Heart right ventricle (tissue), 16 donors: ENCODE measurements at regions not wholly inside any gene's neighbourhood (a gene's known extent, or its start where the extent isn't known, plus 50 kb on each side); places are given as distances from the start of the nearest gene placed in this dataset.

ENCODE experiments used
- ATAC-seq, 8 donors: fragments of 200-7000 bp; cut with Tn5 transposase; one replicate each; pipeline ENCODE4 v1.9.1; 2020; ENCODE audit warnings: mild to moderate bottlenecking in 8 of 8, moderate library complexity in 8 of 8, moderate number of reproducible peaks in 1 of 8
- DNase-seq, 2 donors: peaks; one replicate each; pipeline ENCODE4 v3.0.0-alpha.2; 2020
- H3K27ac ChIP-seq, 10 donors: fragments of 200-600 bp; sonication (generic) in 2 of 10; one replicate each; pipeline versions ENCODE4 v1.5.0 to v1.8.0; 2020 to 2022; ENCODE audit warnings: mild to moderate bottlenecking in 3 of 10
- H3K27me3 ChIP-seq, 7 donors: fragments of 200-600 bp; one replicate each; pipeline ENCODE4 v1.8.0; 2021 to 2022; ENCODE audit warnings: mild to moderate bottlenecking in 2 of 7
- H3K36me3 ChIP-seq, 9 donors: fragments of 200-600 bp; sonication (generic) in 1 of 9; one replicate each; pipeline versions ENCODE4 v1.5.0 to v1.8.0; 2020 to 2022; ENCODE audit warnings: mild to moderate bottlenecking in 2 of 9
- H3K4me1 ChIP-seq, 9 donors: fragments of 200-600 bp; sonication (generic) in 1 of 9; one replicate each; pipeline versions ENCODE4 v1.5.0 to v1.8.0; 2020 to 2022; ENCODE audit warnings: mild to moderate bottlenecking in 4 of 9
- H3K4me3 ChIP-seq, 10 donors: fragments of 200-600 bp; sonication (generic) in 2 of 10; one replicate each; pipeline versions ENCODE4 v1.5.0 to v1.8.0; 2020 to 2022; ENCODE audit warnings: mild to moderate bottlenecking in 7 of 10, moderate library complexity in 2 of 10
- H3K9me3 ChIP-seq, 11 donors: fragments of 200-600 bp in 10 of 11; sonication (generic) in 2 of 11; one replicate each; pipeline versions ENCODE4 v1.5.0 to v1.8.0; 2013 to 2022; ENCODE audit warnings: mild to moderate bottlenecking in 2 of 11, control low read depth in 1 of 11, moderate library complexity in 1 of 11
- WGBS, 2 donors: extraction: QIAGEN DNeasy Blood & Tissue Kit; methylation state at CpG; one replicate each; pipeline ENCODE4 v1.1.7; 2013; ENCODE audit warnings: inconsistent platforms in 1 of 2; 5-methylcytosine and 5-hydroxymethylcytosine counted together
- intact Hi-C, 10 donors: fragments of 100-400 bp; cut with DNase I; formaldehyde crosslinking; loops; one replicate each; pipeline versions ENCODE4 v1.11.1 to v1.14.2; 2022
- TF ChIP-seq, protein P1 (sequence below), 9 donors: fragments of 200-600 bp; sonication (generic) in 2 of 9; IDR thresholded peaks; one replicate each; pipeline versions ENCODE4 v1.5.0 to v1.8.0; 2021 to 2022; ENCODE audit warnings: antibody characterized with exemption in 9 of 9, mild to moderate bottlenecking in 5 of 9, moderate library complexity in 1 of 9
- donor health status: Arrhythmogenic right ventricular cardiomyopathy.
- donor health status: ischemic (EF 13 %, LVEDD 7.1; RV severe dilation, severe dysfunction).
- donor health status: healthy with polysubstance abuse.
- donor health status: DM: no; HTN: yes; CAD: no.
- donor health status: DM: no; HTN: no; CAD: no.
- donor health status: ischemic (EF 25% LVEDD 6.9; RV normal size, moderate dysfunction).
- donor health status: ischemic (EF 25% LVEDD 5.7; RV mildly dilated, moderate dysfunction).
- donor health status: healthy.
- donor health status: DM: yes; HTN: yes; CAD: no.
- donor health status: Ischemic cardiomyopathy.
- donor health status: ischemic (EF 35%, LVEDD 5.7; RV mildly dilated, moderate dysfunction).
- donor health status: nonischemic (EF 11% LVEDD 7.7; RV severe dilation, severe dysfunction).
- donor health status: DM: yes; HTN: yes; CAD: no.
- donor health status: PGD.
- donor health status: ischemic (EF 29% LVEDD 5.4; RV normal size, mild dysfunction).
- donor health status: nonischemic (EF 23%, LVEDD 6.1; RV moderate dilation, normal function).

GRCh38 chr2:107597507-107597906, 229.2 kb upstream of the RGPD4 start:
- intact Hi-C loops, result no loop called here
- peaks cover 0 to 2% (median under 1%) of the 10 kb centered on the region in 9 donors for H3K4me1 ChIP-seq
- no peak for ATAC-seq
- no peaks in the 10 kb centered on the region for H3K36me3 ChIP-seq
- H3K4me3 ChIP-seq, result no peak overlapping the region
- no peak for DNase-seq
- peaks cover 0 to 13% (median 0%) of the 10 kb centered on the region in 11 donors for H3K9me3 ChIP-seq
- TF ChIP-seq, protein P1, sequence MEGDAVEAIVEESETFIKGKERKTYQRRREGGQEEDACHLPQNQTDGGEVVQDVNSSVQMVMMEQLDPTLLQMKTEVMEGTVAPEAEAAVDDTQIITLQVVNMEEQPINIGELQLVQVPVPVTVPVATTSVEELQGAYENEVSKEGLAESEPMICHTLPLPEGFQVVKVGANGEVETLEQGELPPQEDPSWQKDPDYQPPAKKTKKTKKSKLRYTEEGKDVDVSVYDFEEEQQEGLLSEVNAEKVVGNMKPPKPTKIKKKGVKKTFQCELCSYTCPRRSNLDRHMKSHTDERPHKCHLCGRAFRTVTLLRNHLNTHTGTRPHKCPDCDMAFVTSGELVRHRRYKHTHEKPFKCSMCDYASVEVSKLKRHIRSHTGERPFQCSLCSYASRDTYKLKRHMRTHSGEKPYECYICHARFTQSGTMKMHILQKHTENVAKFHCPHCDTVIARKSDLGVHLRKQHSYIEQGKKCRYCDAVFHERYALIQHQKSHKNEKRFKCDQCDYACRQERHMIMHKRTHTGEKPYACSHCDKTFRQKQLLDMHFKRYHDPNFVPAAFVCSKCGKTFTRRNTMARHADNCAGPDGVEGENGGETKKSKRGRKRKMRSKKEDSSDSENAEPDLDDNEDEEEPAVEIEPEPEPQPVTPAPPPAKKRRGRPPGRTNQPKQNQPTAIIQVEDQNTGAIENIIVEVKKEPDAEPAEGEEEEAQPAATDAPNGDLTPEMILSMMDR (IDR thresholded peaks at IDR 0.05), result no peak
- H3K27me3 ChIP-seq, result no peaks in the 10 kb centered on the region
- H3K27ac ChIP-seq, result no peak overlapping the region

DNA sequence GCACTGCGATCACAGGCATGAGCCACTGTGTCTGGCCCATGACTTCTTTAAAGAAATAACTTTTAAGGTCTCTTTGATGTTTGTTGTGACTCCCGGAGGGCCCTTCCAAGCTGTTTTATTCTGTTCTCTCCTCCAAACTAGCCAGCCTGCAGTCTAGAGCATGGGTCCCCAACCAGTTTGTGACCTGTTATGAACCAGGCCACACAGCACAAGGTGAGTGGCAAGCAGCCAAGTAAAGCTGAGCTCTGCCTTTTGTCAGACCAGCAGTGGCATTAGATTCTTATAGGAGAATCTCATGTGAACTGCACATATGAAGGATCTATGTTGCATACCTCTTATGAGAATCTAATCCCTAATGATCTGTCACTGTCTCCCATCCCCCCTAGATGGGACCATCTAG, 223.9 kb upstream of the RGPD4 start:
- intact Hi-C loops, result no loop called here
- peak in 1 of 8 donors; percentile 52 for ATAC-seq

GRCh38 chr2:107607054-107607453, 219.6 kb upstream of the RGPD4 start:
- H3K9me3 ChIP-seq, result no peaks in the 10 kb centered on the region
- H3K4me3 ChIP-seq, result no peak overlapping the region
- DNase-seq (no peak), ATAC-seq (no peak)
- no peaks in the 10 kb centered on the region for H3K36me3 ChIP-seq
- H3K4me1 ChIP-seq, result no peaks in the 10 kb centered on the region
- H3K27me3 ChIP-seq, result no peaks in the 10 kb centered on the region
- TF ChIP-seq, protein P1 (IDR thresholded peaks at IDR 0.05), result no peak
- 43 to 84% methylated on average over 1 of the region's 1 CpG for WGBS, 2 donors
- intact Hi-C loops, result no loop called here
- H3K27ac ChIP-seq, result no peak overlapping the region

More for the DNA sequence above, 223.9 kb upstream of the RGPD4 start:
- no peaks in the 10 kb centered on the region for H3K4me1 ChIP-seq
- no peaks in the 10 kb centered on the region for H3K36me3 ChIP-seq
- 81 to 91% methylated on average over 2 of the region's 2 CpGs for WGBS, 2 donors
- TF ChIP-seq, protein P1 (IDR thresholded peaks at IDR 0.05), result no peak
- peak in 1 of 2 donors; percentile 15 for DNase-seq
- no peak overlapping the region for H3K4me3 ChIP-seq
- H3K9me3 ChIP-seq, result peaks cover 0 to 13% (median 0%) of the 10 kb centered on the region in 11 donors
- no peaks in the 10 kb centered on the region for H3K27me3 ChIP-seq
- H3K27ac ChIP-seq, result no peak overlapping the region

DNA sequence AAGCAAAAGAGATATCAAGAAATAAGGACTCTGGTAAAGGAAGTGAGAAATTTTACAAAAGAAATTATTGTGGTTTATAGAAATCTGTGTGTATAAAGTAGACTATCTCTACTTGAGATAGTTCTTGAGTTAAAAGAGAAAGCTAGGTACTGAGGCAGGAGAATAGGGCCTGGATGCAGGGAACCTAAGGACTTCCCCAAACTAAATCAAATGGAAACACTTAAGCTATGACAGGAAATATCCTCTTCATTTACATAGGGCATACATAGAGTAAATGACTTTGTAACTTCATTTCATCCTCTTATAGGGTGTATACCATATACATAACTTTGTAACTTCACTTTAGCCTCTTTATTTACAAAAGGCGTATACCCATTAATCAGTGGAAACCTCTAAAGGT, 219.2 kb upstream of the RGPD4 start:
- Histone ChIP-seq H3K36me3 (no peaks in the 10 kb centered on the region), H3K4me1 (no peaks in the 10 kb centered on the region), H3K4me3 (no peak overlapping the region), H3K27ac (no peak overlapping the region), H3K9me3 (no peaks in the 10 kb centered on the region), H3K27me3 (no peaks in the 10 kb centered on the region)
- TF ChIP-seq, protein P1 (IDR thresholded peaks at IDR 0.05), result no peak
- DNase-seq (no peak), ATAC-seq (no peak)
- intact Hi-C loops, result no loop called here
- WGBS, 2 donors, result 89 to 100% methylated on average over 1 of the region's 1 CpG

DNA sequence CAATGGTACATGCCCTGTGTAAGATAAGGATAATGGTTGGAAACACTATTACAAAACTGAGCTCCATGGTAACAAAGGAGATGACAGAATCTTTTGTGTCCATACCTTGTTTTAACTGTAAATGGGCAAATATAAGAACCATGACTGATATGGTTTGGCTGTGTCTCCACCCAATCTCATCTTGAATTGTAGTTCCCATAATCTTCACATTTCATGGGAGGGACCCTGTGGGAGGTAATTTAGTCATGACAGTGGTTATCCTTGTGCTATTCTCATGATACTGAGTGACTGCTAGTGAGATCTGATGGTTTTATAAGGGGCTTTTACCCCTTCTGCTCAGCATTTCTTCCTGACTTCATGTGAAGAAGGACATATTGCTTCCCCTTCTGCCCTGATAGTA, 211.7 kb upstream of the RGPD4 start:
- no peak for DNase-seq
- H3K27ac ChIP-seq, result no peak overlapping the region

More for the DNA sequence above, 211.7 kb upstream of the RGPD4 start:
- TF ChIP-seq, protein P1 (IDR thresholded peaks at IDR 0.05), result no peak
- H3K4me1 ChIP-seq, result no peaks in the 10 kb centered on the region
- ATAC-seq, result no peak
- intact Hi-C loops, result no loop called here
- H3K27me3 ChIP-seq, result no peaks in the 10 kb centered on the region
- H3K9me3 ChIP-seq, result peaks cover 0 to 33% (median 9%) of the 10 kb centered on the region in 11 donors
- no peaks in the 10 kb centered on the region for H3K36me3 ChIP-seq
- H3K4me3 ChIP-seq, result no peak overlapping the region
